ENCODE measurements at regions not wholly inside any gene's neighbourhood (a gene's known extent, or its start where the extent isn't known, plus 50 kb on each side); places are given as distances from the start of the nearest gene placed in this dataset.

GRCh38 chr6:170128811-170129681, 161.8 kb downstream of the DLL1 start:
- DNase-seq: no peak
- WGBS, 3 donors: 88 to 92% (median 88%) methylated on average over 34 of the region's 34 CpGs
- no peak for FAIRE-seq
- Histone ChIP-seq H3K27me3 (ENCODE audit: control insufficient read depth in 3 of 3, insufficient read depth in 3 of 3, low read length in 3 of 3) (peaks cover 0 to 2% (median 0%) of the 10 kb centered on the region in 3 donors), H3K4me1 (ENCODE audit: control insufficient read depth in 3 of 3, insufficient read depth in 2 of 3, low read depth in 1 of 3, low read length in 2 of 3) (no peaks in the 10 kb centered on the region), H3K36me3 (ENCODE audit: control insufficient read depth in 3 of 3, insufficient read depth in 2 of 3, low read depth in 1 of 3, low read length in 3 of 3) (no peaks in the 10 kb centered on the region), H3K27ac (ENCODE audit: low read depth in 1 of 3, low read length in 2 of 3) (no peak overlapping the region), H3K4me3 (ENCODE audit: low read depth in 1 of 3, low read length in 3 of 3) (no peak overlapping the region), H3K9me3 (ENCODE audit: control insufficient read depth in 2 of 2, insufficient read depth in 1 of 2, low read depth in 1 of 2, low read length in 1 of 2) (no peaks in the 10 kb centered on the region)

GRCh38 chr6:170128346-170128745, 162.5 kb downstream of the DLL1 start:
- no peak overlapping the region for H3K4me3 ChIP-seq (ENCODE audit: low read depth in 1 of 3, low read length in 3 of 3)
- H3K36me3 ChIP-seq (ENCODE audit: control insufficient read depth in 3 of 3, insufficient read depth in 2 of 3, low read depth in 1 of 3, low read length in 3 of 3): no peaks in the 10 kb centered on the region
- DNase-seq (no peak), FAIRE-seq (no peak)
- WGBS, 3 donors: 87 to 93% (median 89%) methylated on average over 10 of the region's 10 CpGs
- no peak overlapping the region for H3K27ac ChIP-seq (ENCODE audit: low read depth in 1 of 3, low read length in 2 of 3)
- no peaks in the 10 kb centered on the region for H3K4me1 ChIP-seq (ENCODE audit: control insufficient read depth in 3 of 3, insufficient read depth in 2 of 3, low read depth in 1 of 3, low read length in 2 of 3)
- peaks cover 0 to 2% (median 0%) of the 10 kb centered on the region in 3 donors for H3K27me3 ChIP-seq (ENCODE audit: control insufficient read depth in 3 of 3, insufficient read depth in 3 of 3, low read length in 3 of 3)
- H3K9me3 ChIP-seq (ENCODE audit: control insufficient read depth in 2 of 2, insufficient read depth in 1 of 2, low read depth in 1 of 2, low read length in 1 of 2): no peaks in the 10 kb centered on the region

- no peaks in the 10 kb centered on the region for H3K9me3 ChIP-seq (ENCODE audit: control insufficient read depth in 2 of 2, insufficient read depth in 1 of 2, low read depth in 1 of 2, low read length in 1 of 2)
- 83% methylated on average over 9 of the region's 9 CpGs for WGBS, 3 donors
- no peak overlapping the region for H3K27ac ChIP-seq (ENCODE audit: low read depth in 1 of 3, low read length in 2 of 3)
- no peak for FAIRE-seq
- H3K27me3 ChIP-seq (ENCODE audit: control insufficient read depth in 3 of 3, insufficient read depth in 3 of 3, low read length in 3 of 3): peaks cover 0 to 2% (median 0%) of the 10 kb centered on the region in 3 donors
- H3K4me3 ChIP-seq (ENCODE audit: low read depth in 1 of 3, low read length in 3 of 3): no peak overlapping the region
- H3K4me1 ChIP-seq (ENCODE audit: control insufficient read depth in 3 of 3, insufficient read depth in 2 of 3, low read depth in 1 of 3, low read length in 2 of 3): no peaks in the 10 kb centered on the region
- no peaks in the 10 kb centered on the region for H3K36me3 ChIP-seq (ENCODE audit: control insufficient read depth in 3 of 3, insufficient read depth in 2 of 3, low read depth in 1 of 3, low read length in 3 of 3)
- DNase-seq: no peak
These were observed 163.7 kb downstream of the DLL1 start for GRCh38 chr6:170127151-170127550.

- FAIRE-seq: no peak
These were observed 165.2 kb downstream of the DLL1 start for GRCh38 chr6:170125456-170126300.

GRCh38 chr6:170124836-170125235, 166.0 kb downstream of the DLL1 start:
- DNase-seq: no peak
- Histone ChIP-seq H3K4me1 (ENCODE audit: control insufficient read depth in 3 of 3, insufficient read depth in 2 of 3, low read depth in 1 of 3, low read length in 2 of 3) (no peaks in the 10 kb centered on the region), H3K27me3 (ENCODE audit: control insufficient read depth in 3 of 3, insufficient read depth in 3 of 3, low read length in 3 of 3) (peaks cover 0 to 2% (median 0%) of the 10 kb centered on the region in 3 donors), H3K4me3 (ENCODE audit: low read depth in 1 of 3, low read length in 3 of 3) (no peak overlapping the region), H3K36me3 (ENCODE audit: control insufficient read depth in 3 of 3, insufficient read depth in 2 of 3, low read depth in 1 of 3, low read length in 3 of 3) (no peaks in the 10 kb centered on the region), H3K27ac (ENCODE audit: low read depth in 1 of 3, low read length in 2 of 3) (no peak overlapping the region), H3K9me3 (ENCODE audit: control insufficient read depth in 2 of 2, insufficient read depth in 1 of 2, low read depth in 1 of 2, low read length in 1 of 2) (no peaks in the 10 kb centered on the region)
- WGBS, 3 donors: 22 to 56% (median 30%) methylated on average over 5 of the region's 5 CpGs
- FAIRE-seq: no peak

More at GRCh38 chr6:170125456-170126300, 165.2 kb downstream of the DLL1 start:
- H3K36me3 ChIP-seq (ENCODE audit: control insufficient read depth in 3 of 3, insufficient read depth in 2 of 3, low read depth in 1 of 3, low read length in 3 of 3): no peaks in the 10 kb centered on the region
- no peaks in the 10 kb centered on the region for H3K9me3 ChIP-seq (ENCODE audit: control insufficient read depth in 2 of 2, insufficient read depth in 1 of 2, low read depth in 1 of 2, low read length in 1 of 2)
- H3K27me3 ChIP-seq (ENCODE audit: control insufficient read depth in 3 of 3, insufficient read depth in 3 of 3, low read length in 3 of 3): peaks cover 0 to 2% (median 0%) of the 10 kb centered on the region in 3 donors
- no peak overlapping the region for H3K27ac ChIP-seq (ENCODE audit: low read depth in 1 of 3, low read length in 2 of 3)
- H3K4me3 ChIP-seq (ENCODE audit: low read depth in 1 of 3, low read length in 3 of 3): no peak overlapping the region
- 84 to 88% (median 86%) methylated on average over 27 of the region's 27 CpGs for WGBS, 3 donors
- DNase-seq: no peak
- no peaks in the 10 kb centered on the region for H3K4me1 ChIP-seq (ENCODE audit: control insufficient read depth in 3 of 3, insufficient read depth in 2 of 3, low read depth in 1 of 3, low read length in 2 of 3)

GRCh38 chr6:170124150-170124549, 166.7 kb downstream of the DLL1 start:
- Histone ChIP-seq H3K27me3 (ENCODE audit: control insufficient read depth in 3 of 3, insufficient read depth in 3 of 3, low read length in 3 of 3) (peaks cover 0 to 2% (median 0%) of the 10 kb centered on the region in 3 donors), H3K4me1 (ENCODE audit: control insufficient read depth in 3 of 3, insufficient read depth in 2 of 3, low read depth in 1 of 3, low read length in 2 of 3) (no peaks in the 10 kb centered on the region), H3K9me3 (ENCODE audit: control insufficient read depth in 2 of 2, insufficient read depth in 1 of 2, low read depth in 1 of 2, low read length in 1 of 2) (no peaks in the 10 kb centered on the region), H3K4me3 (ENCODE audit: low read depth in 1 of 3, low read length in 3 of 3) (no peak overlapping the region), H3K27ac (ENCODE audit: low read depth in 1 of 3, low read length in 2 of 3) (no peak overlapping the region), H3K36me3 (ENCODE audit: control insufficient read depth in 3 of 3, insufficient read depth in 2 of 3, low read depth in 1 of 3, low read length in 3 of 3) (no peaks in the 10 kb centered on the region)
- 92 to 97% (median 93%) methylated on average over 2 of the region's 2 CpGs for WGBS, 3 donors
- FAIRE-seq (no peak), DNase-seq (no peak)

- WGBS, 3 donors: 57 to 83% (median 59%) methylated on average over 1 of the region's 1 CpG
These were observed 168.2 kb downstream of the DLL1 start for GRCh38 chr6:170122651-170123050.

GRCh38 chr6:170117111-170117972, 173.5 kb downstream of the DLL1 start:
- H3K27me3 ChIP-seq (ENCODE audit: control insufficient read depth in 3 of 3, insufficient read depth in 3 of 3, low read length in 3 of 3): no peaks in the 10 kb centered on the region
- H3K27ac ChIP-seq (ENCODE audit: low read depth in 1 of 3, low read length in 2 of 3): peak overlapping the region in 1 of 3 donors; percentile 38
- 77 to 84% (median 77%) methylated on average over 21 of the region's 21 CpGs for WGBS, 3 donors

More at GRCh38 chr6:170122651-170123050, 168.2 kb downstream of the DLL1 start:
- peaks cover 0 to 2% (median 0%) of the 10 kb centered on the region in 3 donors for H3K27me3 ChIP-seq (ENCODE audit: control insufficient read depth in 3 of 3, insufficient read depth in 3 of 3, low read length in 3 of 3)
- no peak overlapping the region for H3K4me3 ChIP-seq (ENCODE audit: low read depth in 1 of 3, low read length in 3 of 3)
- DNase-seq: no peak
- H3K27ac ChIP-seq (ENCODE audit: low read depth in 1 of 3, low read length in 2 of 3): no peak overlapping the region
- no peak for FAIRE-seq
- no peaks in the 10 kb centered on the region for H3K36me3 ChIP-seq (ENCODE audit: control insufficient read depth in 3 of 3, insufficient read depth in 2 of 3, low read depth in 1 of 3, low read length in 3 of 3)
- no peaks in the 10 kb centered on the region for H3K4me1 ChIP-seq (ENCODE audit: control insufficient read depth in 3 of 3, insufficient read depth in 2 of 3, low read depth in 1 of 3, low read length in 2 of 3)
- no peaks in the 10 kb centered on the region for H3K9me3 ChIP-seq (ENCODE audit: control insufficient read depth in 2 of 2, insufficient read depth in 1 of 2, low read depth in 1 of 2, low read length in 1 of 2)

More at GRCh38 chr6:170117111-170117972, 173.5 kb downstream of the DLL1 start:
- H3K36me3 ChIP-seq (ENCODE audit: control insufficient read depth in 3 of 3, insufficient read depth in 2 of 3, low read depth in 1 of 3, low read length in 3 of 3): no peaks in the 10 kb centered on the region
- H3K9me3 ChIP-seq (ENCODE audit: control insufficient read depth in 2 of 2, insufficient read depth in 1 of 2, low read depth in 1 of 2, low read length in 1 of 2): no peaks in the 10 kb centered on the region
- FAIRE-seq (no peak), DNase-seq (no peak)
- H3K4me3 ChIP-seq (ENCODE audit: low read depth in 1 of 3, low read length in 3 of 3): no peak overlapping the region
- no peaks in the 10 kb centered on the region for H3K4me1 ChIP-seq (ENCODE audit: control insufficient read depth in 3 of 3, insufficient read depth in 2 of 3, low read depth in 1 of 3, low read length in 2 of 3)

All from small intestine (tissue), 7 donors.